Muscle layer of colon (tissue), 2 donors: ENCODE measurements at regions not wholly inside any gene's neighbourhood (a gene's known extent, or its start where the extent isn't known, plus 50 kb on each side); places are given as distances from the start of the nearest gene placed in this dataset.
A peak's percentile ranks its signal among the peaks of the same experiment; 100 is the strongest.
"Not testable (repeated sequence)": the region's sequence is repeated elsewhere in the genome, so short reads cannot be mapped to it uniquely, and the experiment has no call there.

Experiments used
- H3K27ac ChIP-seq: one replicate; pipeline ENCODE4 v1.7.0; 2013; ENCODE audit warnings: low read depth, mild to moderate bottlenecking, low read length, moderate library complexity
- H3K27me3 ChIP-seq, 2 donors: one replicate each; pipeline ENCODE4 v1.7.0; 2013; ENCODE audit warnings: low read length in 2 of 2, mild to moderate bottlenecking in 2 of 2; ENCODE audit not compliant: insufficient read depth in 2 of 2, control insufficient read depth in 1 of 2
- H3K36me3 ChIP-seq: one replicate; pipeline ENCODE4 v1.7.0; 2013; ENCODE audit warnings: mild to moderate bottlenecking, low read length; ENCODE audit not compliant: insufficient read depth
- H3K4me1 ChIP-seq: one replicate; pipeline ENCODE4 v1.7.0; 2013; ENCODE audit warnings: mild to moderate bottlenecking, low read length; ENCODE audit not compliant: insufficient read depth
- H3K4me3 ChIP-seq, 2 donors: one replicate each; pipeline ENCODE4 v1.7.0; 2013; ENCODE audit warnings: low read length in 2 of 2, low read depth in 1 of 2, mild to moderate bottlenecking in 1 of 2, moderate library complexity in 1 of 2
- H3K9ac ChIP-seq: one replicate; pipeline ENCODE4 v1.7.0; 2013; ENCODE audit warnings: low read length
- H3K9me3 ChIP-seq: one replicate; pipeline ENCODE4 v1.7.0; 2013; ENCODE audit warnings: mild to moderate bottlenecking, low read length
- donor health status: abdominal sarcoma.
- donor health status: Adenocarcinoma of cecum.

- no peak overlapping the region for H3K27ac ChIP-seq
- no peak overlapping the region for H3K4me3 ChIP-seq
- H3K27me3 ChIP-seq: no peaks in the 10 kb centered on the region
- H3K9ac ChIP-seq: no peak overlapping the region
- no peaks in the 10 kb centered on the region for H3K36me3 ChIP-seq
- no peaks in the 10 kb centered on the region for H3K9me3 ChIP-seq
- no peaks in the 10 kb centered on the region for H3K4me1 ChIP-seq
These were observed 183.2 kb upstream of the MAP3K1 start for GRCh38 chr5:56632199-56632598.

- H3K27me3 ChIP-seq: no peaks in the 10 kb centered on the region
- H3K4me1 ChIP-seq: no peaks in the 10 kb centered on the region
- no peak overlapping the region for H3K9ac ChIP-seq
- H3K27ac ChIP-seq: no peak overlapping the region
- no peaks in the 10 kb centered on the region for H3K36me3 ChIP-seq
- H3K9me3 ChIP-seq: no peaks in the 10 kb centered on the region
- H3K4me3 ChIP-seq: no peak overlapping the region
These were observed 183.6 kb upstream of the MAP3K1 start for GRCh38 chr5:56631719-56632118.

- not testable (repeated sequence) for H3K27me3 ChIP-seq, H3K9me3 ChIP-seq, H3K4me1 ChIP-seq, H3K27ac ChIP-seq, H3K9ac ChIP-seq, H3K36me3 ChIP-seq, H3K4me3 ChIP-seq
These were observed 186.7 kb upstream of the MAP3K1 start for GRCh38 chr5:56628616-56629015.

- no peaks in the 10 kb centered on the region for H3K4me1 ChIP-seq
- H3K36me3 ChIP-seq: no peaks in the 10 kb centered on the region
- H3K9me3 ChIP-seq: no peaks in the 10 kb centered on the region
- no peak overlapping the region for H3K4me3 ChIP-seq
- no peak overlapping the region for H3K27ac ChIP-seq
- no peak overlapping the region for H3K9ac ChIP-seq
- no peaks in the 10 kb centered on the region for H3K27me3 ChIP-seq
These were observed 189.8 kb upstream of the MAP3K1 start for GRCh38 chr5:56625541-56625940.

GRCh38 chr5:56624751-56625150 is 190.6 kb upstream of the MAP3K1 start:
- Histone ChIP-seq H3K4me3 (no peak overlapping the region), H3K27me3 (no peaks in the 10 kb centered on the region), H3K9ac (no peak overlapping the region), H3K4me1 (no peaks in the 10 kb centered on the region), H3K27ac (no peak overlapping the region), H3K36me3 (no peaks in the 10 kb centered on the region), H3K9me3 (no peaks in the 10 kb centered on the region)

GRCh38 chr5:56622141-56622540 is 193.2 kb upstream of the MAP3K1 start:
- no peak overlapping the region for H3K9ac ChIP-seq
- H3K36me3 ChIP-seq: no peaks in the 10 kb centered on the region
- H3K4me1 ChIP-seq: no peaks in the 10 kb centered on the region
- no peaks in the 10 kb centered on the region for H3K27me3 ChIP-seq
- H3K4me3 ChIP-seq: no peak overlapping the region
- no peak overlapping the region for H3K27ac ChIP-seq
- H3K9me3 ChIP-seq: no peaks in the 10 kb centered on the region

GRCh38 chr5:56620903-56621677 is 194.3 kb upstream of the MAP3K1 start:
- H3K4me3 ChIP-seq: no peak overlapping the region
- H3K36me3 ChIP-seq: no peaks in the 10 kb centered on the region
- no peak overlapping the region for H3K27ac ChIP-seq
- peaks cover 9% of the 10 kb centered on the region for H3K4me1 ChIP-seq
- no peak overlapping the region for H3K9ac ChIP-seq
- no peaks in the 10 kb centered on the region for H3K27me3 ChIP-seq
- H3K9me3 ChIP-seq: no peaks in the 10 kb centered on the region

- H3K4me3 ChIP-seq: no peak overlapping the region
- no peak overlapping the region for H3K9ac ChIP-seq
- no peak overlapping the region for H3K27ac ChIP-seq
- no peaks in the 10 kb centered on the region for H3K36me3 ChIP-seq
- peaks cover 21% of the 10 kb centered on the region for H3K4me1 ChIP-seq
- no peaks in the 10 kb centered on the region for H3K9me3 ChIP-seq
- H3K27me3 ChIP-seq: no peaks in the 10 kb centered on the region
These were observed 197.4 kb upstream of the MAP3K1 start for GRCh38 chr5:56617998-56618397.

- Histone ChIP-seq H3K27ac (no peak overlapping the region), H3K9me3 (no peaks in the 10 kb centered on the region), H3K4me3 (peak overlapping the region in 1 of 2 donors; percentile 5), H3K4me1 (peaks cover 21% of the 10 kb centered on the region), H3K27me3 (no peaks in the 10 kb centered on the region), H3K36me3 (no peaks in the 10 kb centered on the region), H3K9ac (no peak overlapping the region)
These were observed 198.7 kb upstream of the MAP3K1 start for GRCh38 chr5:56616454-56617160.

- no peak overlapping the region for H3K27ac ChIP-seq
- peaks cover 21% of the 10 kb centered on the region for H3K4me1 ChIP-seq
- no peak overlapping the region for H3K9ac ChIP-seq
- no peaks in the 10 kb centered on the region for H3K27me3 ChIP-seq
- H3K36me3 ChIP-seq: no peaks in the 10 kb centered on the region
- no peaks in the 10 kb centered on the region for H3K9me3 ChIP-seq
- H3K4me3 ChIP-seq: no peak overlapping the region
These were observed 199.8 kb upstream of the MAP3K1 start for GRCh38 chr5:56615361-56616153.

- H3K27ac ChIP-seq: no peak overlapping the region
- peaks cover 21% of the 10 kb centered on the region for H3K4me1 ChIP-seq
- no peaks in the 10 kb centered on the region for H3K36me3 ChIP-seq
- H3K9me3 ChIP-seq: no peaks in the 10 kb centered on the region
- no peaks in the 10 kb centered on the region for H3K27me3 ChIP-seq
- no peak overlapping the region for H3K4me3 ChIP-seq
- H3K9ac ChIP-seq: no peak overlapping the region
These were observed 202.6 kb upstream of the MAP3K1 start for GRCh38 chr5:56612759-56613158.
